KG1 (cell line): ENCODE measurements at regions not wholly inside any gene's neighbourhood (a gene's known extent, or its start where the extent isn't known, plus 50 kb on each side); places are given as distances from the start of the nearest gene placed in this dataset.

Experiments used
- DNase-seq: peaks from one replicate; lab custom pipeline; 2025; lab: John Stamatoyannopoulos, UW

GRCh38 chr14:65250162-65250495 is 147.8 kb upstream of the MAX start:
- no peak for DNase-seq

DNA sequence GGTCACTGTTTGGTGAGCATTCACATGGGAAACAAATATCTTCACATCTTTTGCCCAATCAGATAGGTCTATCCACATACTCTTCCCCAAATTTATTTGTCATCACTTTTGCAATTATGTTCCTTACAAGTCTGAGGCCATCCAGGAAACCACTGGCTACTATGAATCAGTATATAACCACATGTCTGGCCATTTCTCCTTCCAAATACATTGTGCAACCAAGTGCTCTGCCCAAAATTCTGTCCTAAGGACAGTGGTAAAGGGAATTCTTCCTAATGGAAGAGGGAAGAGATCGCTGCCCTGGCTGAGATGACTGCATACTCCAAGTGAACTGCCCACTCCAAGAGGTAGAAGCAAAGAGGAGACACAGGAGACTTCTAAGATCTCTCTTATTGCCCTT is 148.9 kb upstream of the MAX start:
- no peak for DNase-seq

- no peak for DNase-seq
These were observed 150.4 kb upstream of the MAX start for GRCh38 chr14:65252482-65253255.

DNA sequence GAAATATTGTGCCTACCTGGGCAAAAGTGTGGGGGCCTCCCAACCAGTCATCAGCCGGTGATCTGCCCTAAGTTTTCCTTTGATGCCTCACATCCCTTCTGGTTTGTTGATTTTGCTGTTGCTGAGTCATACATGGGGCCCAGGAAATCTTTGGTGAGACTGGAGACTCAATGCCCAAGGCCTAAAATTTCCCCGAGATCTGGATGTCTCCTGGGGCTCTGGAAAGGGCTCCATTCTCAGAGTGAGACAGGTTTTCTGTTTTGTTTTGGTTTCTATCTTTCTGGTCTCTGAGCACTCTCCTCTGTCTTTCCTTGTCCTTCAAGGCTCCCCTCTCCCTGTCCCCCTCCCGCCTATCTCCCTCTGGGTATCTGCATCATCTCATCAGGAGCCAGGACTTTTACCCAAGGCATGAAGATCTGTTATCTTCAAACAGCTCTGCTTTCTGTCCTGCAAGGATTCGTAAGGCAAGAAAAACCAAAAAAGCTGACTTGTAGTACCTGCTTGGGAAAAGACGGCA is 152.8 kb upstream of the MAX start:
- no peak for DNase-seq

GRCh38 chr14:65255583-65256461 is 153.5 kb upstream of the MAX start:
- no peak for DNase-seq

GRCh38 chr14:65256714-65257113 is 154.4 kb upstream of the MAX start:
- no peak for DNase-seq

DNA sequence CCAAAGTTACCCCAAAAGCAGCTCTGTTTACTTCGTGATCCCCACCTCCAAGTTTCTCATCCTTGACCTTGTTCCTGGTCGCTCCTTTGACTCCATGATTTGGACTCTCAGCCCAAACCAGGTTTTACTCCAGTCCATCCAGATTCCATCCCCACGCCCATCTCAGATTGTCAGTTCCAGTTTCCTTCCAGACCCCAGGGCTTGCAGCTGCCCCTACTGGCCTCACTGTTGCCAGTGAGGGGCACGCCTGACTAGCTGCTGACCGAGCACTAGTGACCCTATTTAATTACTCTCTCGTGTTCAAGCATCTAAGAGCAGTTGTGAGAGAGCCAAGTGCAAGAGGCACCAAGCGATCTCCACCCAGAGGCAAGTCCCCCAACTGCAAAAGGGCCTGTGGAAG is 155.1 kb upstream of the FUT8 start:
- no peak for DNase-seq

DNA sequence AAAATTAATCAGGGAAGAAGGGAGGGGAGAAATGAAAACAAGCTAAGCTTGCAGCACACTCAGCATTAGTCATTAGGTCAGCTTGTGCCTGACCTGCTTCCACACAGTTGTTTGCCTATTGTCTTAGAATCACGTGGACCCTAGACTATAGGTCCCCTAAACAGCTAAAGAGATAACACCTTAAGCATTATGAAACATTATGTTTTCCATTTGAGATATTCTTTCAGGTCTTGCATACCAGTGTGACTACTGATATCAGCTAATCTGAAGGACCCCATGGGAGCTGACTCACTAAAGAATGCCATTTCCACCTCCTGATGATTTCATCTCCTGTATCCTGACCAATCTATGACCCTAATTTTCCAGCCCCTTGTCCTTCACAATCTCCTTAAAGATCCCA is 154.1 kb upstream of the FUT8 start:
- no peak for DNase-seq

DNA sequence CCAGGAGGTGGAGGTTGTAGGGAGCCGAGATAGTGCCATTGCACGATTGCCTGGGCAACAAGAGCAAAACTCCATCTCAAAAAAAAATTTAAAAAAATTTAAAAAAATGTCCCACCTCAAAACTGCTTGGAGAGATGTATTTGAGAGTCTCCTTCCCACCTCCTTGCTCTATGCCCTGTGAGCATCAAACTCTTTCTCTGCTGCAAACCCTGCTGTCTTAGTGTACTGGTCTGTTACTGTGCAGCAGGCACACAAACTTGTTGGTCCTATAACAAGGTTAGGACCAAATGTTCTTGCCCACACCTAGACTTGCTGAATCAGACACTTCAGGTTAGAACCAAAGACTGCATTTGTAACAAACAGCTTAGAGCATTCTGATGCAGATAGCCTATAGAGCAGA is 153.5 kb upstream of the FUT8 start:
- DNase-seq: no peak

DNA sequence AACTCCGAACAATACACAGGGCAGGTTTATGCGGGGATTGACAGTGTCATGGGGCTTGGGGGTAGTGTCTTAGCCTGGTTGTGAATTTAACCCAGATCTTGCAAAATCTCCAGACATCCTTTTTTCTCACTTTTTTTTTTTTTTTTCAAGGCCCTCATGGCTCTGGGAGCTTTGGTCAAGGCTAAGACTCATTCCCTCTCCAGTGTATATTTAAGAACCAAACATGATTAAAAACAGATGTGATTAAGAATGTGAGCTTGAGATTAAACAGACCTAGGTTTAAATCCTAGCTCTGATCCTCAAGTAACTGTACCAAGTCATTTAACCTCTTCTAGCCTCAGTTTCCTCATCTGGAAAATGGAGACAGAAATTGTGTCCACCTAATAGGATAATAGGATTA is 151.7 kb upstream of the FUT8 start:
- DNase-seq: no peak

DNA sequence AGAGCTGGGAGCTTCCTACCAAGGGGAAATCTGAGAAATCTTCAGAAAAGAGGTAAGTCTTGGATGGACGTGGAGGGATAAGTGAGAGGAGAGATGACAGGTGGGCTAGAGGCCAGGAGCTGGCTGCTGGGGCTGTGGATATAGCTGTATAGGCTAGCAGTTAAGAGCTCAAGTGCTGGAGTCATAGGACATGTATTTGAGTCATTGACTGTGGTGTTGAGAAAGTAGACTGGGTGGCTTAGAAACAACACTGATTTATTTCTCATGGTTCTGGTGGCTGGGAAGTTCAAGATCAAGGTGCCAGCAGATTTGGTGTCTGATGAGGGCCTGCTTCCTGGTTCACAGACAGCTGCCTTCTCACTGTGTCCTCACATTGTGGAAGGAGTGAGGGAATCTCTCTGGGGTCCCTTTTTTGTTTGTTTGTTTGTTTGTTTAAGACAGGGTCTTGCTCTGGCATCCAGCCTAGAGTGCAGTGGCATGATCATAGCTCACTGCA is 151.1 kb upstream of the FUT8 start:
- no peak for DNase-seq

- DNase-seq: no peak
These were observed 150.6 kb upstream of the FUT8 start for GRCh38 chr14:65261946-65262345.

- no peak for DNase-seq
These were observed 149.2 kb upstream of the FUT8 start for GRCh38 chr14:65263177-65263788.

DNA sequence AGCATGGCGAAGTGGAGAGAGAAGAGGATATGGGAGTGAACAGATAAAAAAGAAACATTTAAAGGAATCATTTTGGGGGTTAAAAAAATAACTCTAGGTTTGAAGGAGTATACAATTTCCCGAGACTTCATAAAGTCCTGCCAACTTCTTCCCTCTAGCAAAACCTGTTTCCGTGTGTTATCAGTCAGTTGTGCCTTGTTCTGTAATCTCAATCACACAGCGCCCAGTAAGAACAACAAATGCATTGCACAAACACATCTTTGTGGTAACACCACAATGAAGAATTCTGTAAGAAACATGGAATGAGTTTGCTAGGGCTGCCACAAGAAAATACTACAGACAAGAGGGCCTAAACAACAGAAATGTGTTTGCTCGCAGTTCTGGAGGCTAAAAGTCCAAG is 144.7 kb upstream of the FUT8 start:
- no peak for DNase-seq

GRCh38 chr14:65268594-65268993 is 143.9 kb upstream of the FUT8 start:
- no peak for DNase-seq

DNA sequence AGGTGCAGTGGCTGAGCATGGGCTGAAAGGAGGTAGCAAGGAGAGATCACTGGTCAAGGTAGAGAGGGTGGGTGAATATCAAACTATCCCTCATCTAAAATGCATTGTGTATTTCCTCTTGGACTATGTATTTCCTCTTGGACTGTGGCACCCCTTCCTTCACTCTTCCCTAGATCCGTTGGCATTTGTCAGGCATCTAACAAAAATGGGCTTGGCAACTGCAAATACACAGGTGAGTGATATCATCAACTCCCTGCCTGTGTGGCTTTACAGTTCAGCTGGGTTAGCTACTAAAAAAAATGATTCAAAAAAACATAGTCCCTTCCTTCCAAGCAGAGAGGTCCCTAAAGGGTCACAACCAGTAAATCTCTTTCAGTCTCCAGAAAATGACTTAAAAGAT is 142.8 kb upstream of the FUT8 start:
- DNase-seq: no peak

GRCh38 chr14:65277027-65277426 is 135.5 kb upstream of the FUT8 start:
- DNase-seq: no peak

DNA sequence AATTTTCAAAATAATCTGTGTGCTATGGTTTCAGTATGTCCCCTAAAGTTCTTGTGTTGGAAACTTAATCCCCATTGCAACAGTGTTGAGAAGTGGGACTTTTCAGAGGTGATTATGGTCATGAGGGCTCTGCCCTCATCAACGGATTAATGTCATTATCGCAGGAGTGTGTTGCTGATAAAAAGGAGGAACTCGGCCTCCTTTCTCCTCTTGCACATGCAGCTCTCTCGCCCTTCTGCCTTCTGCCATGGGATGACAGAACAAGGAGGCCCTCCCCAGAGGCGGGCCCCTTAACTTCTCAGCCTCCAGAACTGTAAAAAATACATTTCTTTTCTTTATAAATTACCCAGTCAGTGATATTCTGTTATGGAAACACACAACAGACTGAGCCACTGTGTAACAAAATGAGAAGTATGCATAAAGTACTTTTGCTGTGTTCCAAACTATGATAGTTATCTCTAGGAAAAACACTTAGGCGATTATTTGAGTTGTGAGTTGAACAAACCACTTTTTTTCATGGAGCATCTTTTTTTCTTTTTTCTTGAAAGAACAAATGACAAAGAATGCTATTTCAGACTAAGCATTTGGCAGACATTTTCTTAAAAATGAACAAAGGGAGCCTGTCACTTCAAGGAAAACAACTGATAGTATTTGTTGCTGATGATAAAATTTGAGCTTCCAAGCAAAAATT is 134.8 kb upstream of the FUT8 start:
- DNase-seq: no peak

GRCh38 chr14:65278589-65278988 is 133.9 kb upstream of the FUT8 start:
- DNase-seq: no peak

DNA sequence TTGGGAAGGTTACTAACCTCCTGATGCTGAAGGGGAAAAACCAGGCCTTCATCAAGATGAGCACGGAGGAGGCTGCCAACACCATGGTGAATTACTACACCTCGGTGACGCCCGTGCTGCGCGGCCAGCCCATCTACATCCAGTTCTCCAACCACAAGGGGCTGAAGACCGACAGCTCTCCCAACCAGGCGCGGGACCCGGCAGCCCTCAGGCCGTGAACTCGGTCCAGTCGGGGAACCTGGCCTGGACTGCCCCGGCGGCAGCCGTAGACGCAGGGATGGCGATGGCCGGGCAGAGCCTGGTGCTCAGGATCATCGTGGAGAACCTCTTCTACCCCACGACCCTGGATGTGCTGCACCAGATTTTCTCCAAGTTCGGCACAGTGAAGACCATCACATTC is 133.0 kb upstream of the FUT8 start:
- no peak for DNase-seq

- no peak for DNase-seq
These were observed 132.6 kb upstream of the FUT8 start for GRCh38 chr14:65279958-65280357.

DNA sequence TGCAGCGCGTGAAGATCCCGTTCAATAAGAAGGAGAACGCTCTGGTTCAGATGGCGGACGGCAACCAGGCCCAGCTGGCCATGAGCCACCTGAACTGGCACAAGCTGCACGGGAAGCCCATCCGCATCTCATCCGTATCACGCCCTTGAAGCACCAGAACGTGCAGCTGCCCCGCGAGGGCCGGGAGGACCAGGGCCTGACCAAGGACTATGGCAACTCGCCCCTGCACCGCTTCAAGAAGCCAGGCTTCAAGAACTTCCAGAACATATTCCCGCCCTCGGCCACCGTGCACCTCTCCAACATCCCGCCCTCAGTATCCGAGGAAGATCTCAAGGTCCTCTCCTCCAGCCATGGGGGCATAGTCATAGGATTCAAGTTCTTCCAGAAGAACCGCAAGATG is 131.9 kb upstream of the FUT8 start:
- DNase-seq: no peak
